HepG2 (cell line): ENCODE measurements at regions not wholly inside any gene's neighbourhood (a gene's known extent, or its start where the extent isn't known, plus 50 kb on each side); places are given as distances from the start of the nearest gene placed in this dataset.

ENCODE experiments used
- ATAC-seq: fragments of 200-7000 bp; cut with Tn5 transposase; 3 replicates; pipeline ENCODE4 v1.9.1; 2020; ENCODE audit warnings: mild to moderate bottlenecking, moderate library complexity
- BruUV-seq: library from RNA; stranded (reverse); fragments of 400-500 nt; replicated peaks from 2 replicates; lab custom pipeline; 2021; lab: Mats Ljungman, UMichigan
- CTCF ChIA-PET: fragments of 300-600 bp; formaldehyde crosslinking; extraction: SDS; loops from one replicate; lab custom pipeline; 2021; ENCODE audit warnings: low total read pairs, inconsistent platforms, low intra/inter-chr PET ratio; lab: Yijun Ruan, JAX
- POLR2A ChIA-PET: fragments of 350-600 bp; sonication (Branson Sonifier 250); formaldehyde crosslinking; loops from one replicate; lab custom pipeline; 2020; ENCODE audit warnings: antibody characterized with exemption, inconsistent platforms; lab: Yijun Ruan, JAX
- DNase-seq: peaks from one replicate; pipeline ENCODE4 v3.0.0-alpha.2; 2015; ENCODE audit warnings: low spot score
- FAIRE-seq: peaks from 3 replicates; lab custom pipeline; 2011; peaks lifted over from hg19 to GRCh38; lab: Jason Lieb, UNC
- H2AFZ ChIP-seq: one replicate; pipeline ENCODE4 v1.6.1; 2011; ENCODE audit warnings: low read length, inconsistent platforms
- H3K27ac ChIP-seq: fragments of 300-600 bp; 3 replicates; pipeline ENCODE4 v1.8.0; 2011; ENCODE audit warnings: mixed run types, mild to moderate bottlenecking, mixed read lengths, low read length, inconsistent platforms; ENCODE audit not compliant: insufficient read depth; ENCODE audit errors: extremely low read length
- H3K27me3 ChIP-seq, 2 experiments: fragments of 200-600 bp in 1 of 2; 2 replicates in 1 of 2; 3 replicates in 1 of 2; pipeline versions ENCODE4 v1.6.0 to v1.8.0; 2011; ENCODE audit warnings: low read length in 2 of 2, mild to moderate bottlenecking in 2 of 2, moderate library complexity in 2 of 2, inconsistent platforms in 1 of 2; ENCODE audit not compliant: insufficient read depth in 2 of 2, control insufficient read depth in 1 of 2
- H3K36me3 ChIP-seq, 2 experiments: fragments of 200-600 bp in 1 of 2; replicated peaks in 1 of 2; 2 replicates in 1 of 2; 3 replicates in 1 of 2; pipeline versions ENCODE4 v1.5.1 to v1.8.0; 2011; ENCODE audit warnings: low read length in 2 of 2, inconsistent platforms in 1 of 2; ENCODE audit not compliant: insufficient read depth in 2 of 2, control insufficient read depth in 1 of 2
- H3K4me1 ChIP-seq: 2 replicates; pipeline ENCODE4 v1.5.1; 2012; ENCODE audit warnings: low read length, inconsistent platforms; ENCODE audit not compliant: insufficient read depth
- H3K4me2 ChIP-seq: 2 replicates; pipeline ENCODE4 v1.6.0; 2011; ENCODE audit warnings: low read depth, low read length, inconsistent platforms
- H3K4me3 ChIP-seq, 3 experiments: fragments of 200-600 bp in 1 of 3; sonication (generic), shearing (Covaris generic) in 1 of 3; replicated peaks in 1 of 3; 2 replicates each; pipeline ENCODE4 v1.5.1; 2011 to 2016; ENCODE audit warnings: low read length in 3 of 3, inconsistent platforms in 2 of 3, low read depth in 2 of 3, mild to moderate bottlenecking in 2 of 3, control low read depth in 1 of 3, mixed read lengths in 1 of 3; ENCODE audit not compliant: insufficient read depth in 1 of 3
- H3K79me2 ChIP-seq: one replicate; pipeline ENCODE4 v1.6.1; 2011; ENCODE audit warnings: low read length, inconsistent platforms; ENCODE audit not compliant: insufficient read depth
- H3K9ac ChIP-seq: 2 replicates; pipeline ENCODE4 v1.6.0; 2011; ENCODE audit warnings: mild to moderate bottlenecking, low read depth, low read length, inconsistent platforms; ENCODE audit not compliant: insufficient read depth
- H3K9me3 ChIP-seq: 2 replicates; pipeline ENCODE4 v1.5.1; 2012; ENCODE audit warnings: mild to moderate bottlenecking, low read length
- H4K20me1 ChIP-seq: 2 replicates; pipeline ENCODE4 v1.6.0; 2011; ENCODE audit warnings: inconsistent platforms, mild to moderate bottlenecking, low read length, moderate library complexity; ENCODE audit not compliant: insufficient read depth
- AGO1 ChIP-seq: fragments of 200-400 bp; formaldehyde crosslinking; IDR thresholded peaks from 2 replicates; pipeline ENCODE4 v1.6.1; 2017; ENCODE audit warnings: mild to moderate bottlenecking, low read depth, low read length, moderate library complexity; ENCODE audit not compliant: poor library complexity, severe bottlenecking
- FLYWCH1 ChIP-seq: sonication (generic); formaldehyde crosslinking; IDR thresholded peaks from 2 replicates; pipeline ENCODE4 v1.8.1; 2023; ENCODE audit warnings: mild to moderate bottlenecking, missing genetic modification reagents
- GLI4 ChIP-seq: sonication (generic); formaldehyde crosslinking; IDR thresholded peaks from 2 replicates; pipeline ENCODE4 v1.5.1; 2020; ENCODE audit warnings: missing genetic modification reagents, mild to moderate bottlenecking, moderate library complexity, borderline replicate concordance
- GTF2F1 ChIP-seq: fragments of 150-350 bp; IDR thresholded peaks from 2 replicates; pipeline ENCODE4 v1.6.1; 2014; ENCODE audit warnings: low read length
- RARA ChIP-seq: IDR thresholded peaks from 2 replicates; pipeline ENCODE4 v1.6.1; 2016; ENCODE audit warnings: missing genetic modification reagents, missing compliant biosample characterization
- SMARCE1 ChIP-seq: fragments of 450-650 bp; IDR thresholded peaks from 2 replicates; pipeline ENCODE4 v1.6.1; 2017; ENCODE audit warnings: borderline replicate concordance
- SOX6 ChIP-seq, 2 experiments: fragments of 450-650 bp in 1 of 2; sonication (generic) in 1 of 2; formaldehyde crosslinking in 1 of 2; IDR thresholded peaks; 2 replicates each; pipeline versions ENCODE4 v1.4.0 to v1.6.1; 2017 to 2020; ENCODE audit warnings: antibody characterized with exemption in 1 of 2, mild to moderate bottlenecking in 1 of 2, missing genetic modification reagents in 1 of 2
- ZBED4 ChIP-seq: sonication (generic); formaldehyde crosslinking; IDR thresholded peaks from 2 replicates; pipeline ENCODE4 v1.4.0; 2020; ENCODE audit warnings: missing genetic modification reagents, borderline replicate concordance
- ZNF138 ChIP-seq: sonication (generic); formaldehyde crosslinking; IDR thresholded peaks from 2 replicates; pipeline ENCODE4 v1.5.0; 2020; ENCODE audit warnings: mild to moderate bottlenecking, low read depth, missing genetic modification reagents
- WGBS: methylation state at CpG from one replicate; pipeline ENCODE4 v1.1.6; 2017; ENCODE audit warnings: low lambda C conversion rate; 5-methylcytosine and 5-hydroxymethylcytosine counted together
- in situ Hi-C: cut with HindIII; loops from 2 replicates; pipeline ENCODE4 v1.10.0; 2017; ENCODE audit warnings: low pct_unique_long_range_greater_than_20kb; ENCODE audit not compliant: extremely low pct_ligation_motif_present
- intact Hi-C: fragments of 100-400 bp; cut with micrococcal nuclease; formaldehyde crosslinking; loops from one replicate; pipeline ENCODE4 v1.10.0; 2022; ENCODE audit not compliant: unreplicated experiment
- TF ChIP-seq, protein P1 (sequence below): sonication (generic); formaldehyde crosslinking; IDR thresholded peaks from 2 replicates; pipeline ENCODE4 v1.4.0; 2020; ENCODE audit warnings: mild to moderate bottlenecking, low read depth, missing genetic modification reagents
- TF ChIP-seq, protein P2 (sequence below): sonication (generic); formaldehyde crosslinking; IDR thresholded peaks from 2 replicates; pipeline ENCODE4 v1.5.0; 2020; ENCODE audit warnings: mild to moderate bottlenecking, missing genetic modification reagents

DNA sequence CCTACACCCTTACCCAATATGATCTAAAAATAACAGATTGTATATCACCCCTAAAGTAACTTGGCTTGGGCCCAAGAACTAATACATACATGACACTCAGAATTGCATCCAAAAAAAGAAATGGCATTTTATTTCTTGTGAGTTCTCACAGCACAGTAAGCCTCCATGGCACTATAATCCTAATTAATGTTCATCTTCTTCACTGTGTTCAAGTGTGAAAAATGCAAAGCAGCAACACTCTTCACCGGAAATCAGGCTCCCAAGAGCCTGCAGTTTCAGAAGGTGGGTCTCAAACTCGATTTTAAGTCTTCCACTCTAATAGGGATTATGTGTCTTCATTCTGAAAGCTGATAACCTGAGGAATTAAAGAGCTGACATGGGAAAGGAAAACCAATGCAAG lies 142.8 kb upstream of the TSC22D2 start:
- no peaks in the 10 kb centered on the region for H3K27me3 ChIP-seq

DNA sequence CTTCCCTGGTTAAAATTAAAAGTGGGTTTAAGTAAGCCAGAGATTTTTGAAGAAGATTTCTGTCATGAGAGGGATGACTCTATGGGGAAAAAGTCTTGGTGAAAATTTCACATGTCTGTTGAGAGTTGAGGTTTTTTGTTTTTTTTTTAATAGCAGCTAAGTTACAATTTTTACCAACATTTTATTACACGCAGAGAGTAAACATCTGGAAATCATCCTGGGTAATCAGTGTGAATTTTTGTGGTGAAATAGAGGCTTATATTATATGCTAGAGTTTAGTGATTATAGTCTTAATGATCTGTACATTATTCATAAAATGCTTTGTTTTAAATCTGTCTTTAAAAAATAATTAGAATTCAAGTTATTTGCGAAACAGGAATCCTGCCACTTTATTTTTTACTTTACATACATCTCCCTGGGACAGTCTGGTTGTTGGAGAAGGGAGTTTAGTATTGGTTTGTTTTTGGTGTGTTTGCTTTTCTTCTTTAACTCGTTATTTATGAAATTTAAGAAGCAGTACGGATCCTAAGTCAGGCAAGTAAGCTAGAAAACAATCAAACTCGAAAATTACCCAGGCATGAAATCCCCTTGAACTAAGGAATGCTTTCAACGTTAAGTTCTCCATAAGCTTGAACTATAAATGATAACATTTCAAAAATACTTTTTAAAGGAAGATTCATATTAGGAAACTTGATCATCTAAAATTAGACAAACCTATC lies 143.4 kb upstream of the TSC22D2 start:
- no peaks in the 10 kb centered on the region for H4K20me1 ChIP-seq
- H2AFZ ChIP-seq = no peak overlapping the region
- peaks cover 17% of the 10 kb centered on the region for H3K4me1 ChIP-seq
- no peaks in the 10 kb centered on the region for H3K9me3 ChIP-seq
- DNase-seq (no peak), FAIRE-seq (no peak), ATAC-seq (no peak)
- intact Hi-C loops = no loop called here
- H3K27me3 ChIP-seq = no peaks in the 10 kb centered on the region
- 23% methylated on average over 6 of the region's 6 CpGs for WGBS
- POLR2A ChIA-PET = no interaction called here
- CTCF ChIA-PET = no interaction called here
- H3K27ac ChIP-seq = no peak overlapping the region
- no peak overlapping the region for H3K4me2 ChIP-seq
- BruUV-seq = no TSS peak
- H3K79me2 ChIP-seq = no peaks in the 10 kb centered on the region
- no peak overlapping the region for H3K4me3 ChIP-seq
- no peak overlapping the region for H3K9ac ChIP-seq
- H3K36me3 ChIP-seq = no peaks in the 10 kb centered on the region
- in situ Hi-C loops = no loop called here
- TF ChIP-seq FLYWCH1 (CRISPR knock-in tag) = no peak
- TF ChIP-seq GTF2F1 = no peak
- TF ChIP-seq, protein P1, sequence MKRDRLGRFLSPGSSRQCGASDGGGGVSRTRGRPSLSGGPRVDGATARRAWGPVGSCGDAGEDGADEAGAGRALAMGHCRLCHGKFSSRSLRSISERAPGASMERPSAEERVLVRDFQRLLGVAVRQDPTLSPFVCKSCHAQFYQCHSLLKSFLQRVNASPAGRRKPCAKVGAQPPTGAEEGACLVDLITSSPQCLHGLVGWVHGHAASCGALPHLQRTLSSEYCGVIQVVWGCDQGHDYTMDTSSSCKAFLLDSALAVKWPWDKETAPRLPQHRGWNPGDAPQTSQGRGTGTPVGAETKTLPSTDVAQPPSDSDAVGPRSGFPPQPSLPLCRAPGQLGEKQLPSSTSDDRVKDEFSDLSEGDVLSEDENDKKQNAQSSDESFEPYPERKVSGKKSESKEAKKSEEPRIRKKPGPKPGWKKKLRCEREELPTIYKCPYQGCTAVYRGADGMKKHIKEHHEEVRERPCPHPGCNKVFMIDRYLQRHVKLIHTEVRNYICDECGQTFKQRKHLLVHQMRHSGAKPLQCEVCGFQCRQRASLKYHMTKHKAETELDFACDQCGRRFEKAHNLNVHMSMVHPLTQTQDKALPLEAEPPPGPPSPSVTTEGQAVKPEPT (CRISPR knock-in tag) = no peak
- TF ChIP-seq GLI4 (CRISPR knock-in tag) = no peak
- no peak for TF ChIP-seq ZBED4 (CRISPR knock-in tag)

More for the DNA sequence above, 142.8 kb upstream of the TSC22D2 start:
- Histone ChIP-seq H3K9ac (no peak overlapping the region), H3K36me3 (no peaks in the 10 kb centered on the region), H4K20me1 (no peaks in the 10 kb centered on the region), H2AFZ (no peak overlapping the region), H3K4me1 (peaks cover 17% of the 10 kb centered on the region), H3K4me3 (no peak overlapping the region), H3K27ac (no peak overlapping the region), H3K4me2 (no peak overlapping the region), H3K9me3 (no peaks in the 10 kb centered on the region), H3K79me2 (no peaks in the 10 kb centered on the region)
- no peak for ATAC-seq
- no peak for FAIRE-seq
- intact Hi-C loops = no loop called here
- no peak for DNase-seq
- CTCF ChIA-PET = no interaction called here
- TF ChIP-seq ZNF138 (CRISPR knock-in tag) (no peak), SOX6 (IDR thresholded peaks at IDR 0.05) (no peak), SOX6 (CRISPR knock-in tag; IDR thresholded peaks at IDR 0.05) (no peak), RARA (CRISPR knock-in tag) (no peak), AGO1 (no peak), SMARCE1 (no peak)
- TF ChIP-seq, protein P2, sequence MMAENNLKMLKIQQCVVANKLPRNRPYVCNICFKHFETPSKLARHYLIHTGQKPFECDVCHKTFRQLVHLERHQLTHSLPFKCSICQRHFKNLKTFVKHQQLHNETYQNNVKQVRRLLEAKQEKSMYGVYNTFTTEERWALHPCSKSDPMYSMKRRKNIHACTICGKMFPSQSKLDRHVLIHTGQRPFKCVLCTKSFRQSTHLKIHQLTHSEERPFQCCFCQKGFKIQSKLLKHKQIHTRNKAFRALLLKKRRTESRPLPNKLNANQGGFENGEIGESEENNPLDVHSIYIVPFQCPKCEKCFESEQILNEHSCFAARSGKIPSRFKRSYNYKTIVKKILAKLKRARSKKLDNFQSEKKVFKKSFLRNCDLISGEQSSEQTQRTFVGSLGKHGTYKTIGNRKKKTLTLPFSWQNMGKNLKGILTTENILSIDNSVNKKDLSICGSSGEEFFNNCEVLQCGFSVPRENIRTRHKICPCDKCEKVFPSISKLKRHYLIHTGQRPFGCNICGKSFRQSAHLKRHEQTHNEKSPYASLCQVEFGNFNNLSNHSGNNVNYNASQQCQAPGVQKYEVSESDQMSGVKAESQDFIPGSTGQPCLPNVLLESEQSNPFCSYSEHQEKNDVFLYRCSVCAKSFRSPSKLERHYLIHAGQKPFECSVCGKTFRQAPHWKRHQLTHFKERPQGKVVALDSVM (CRISPR knock-in tag) = no peak
- 0% methylated on average over 2 of the region's 2 CpGs for WGBS
- POLR2A ChIA-PET = no interaction called here
- no TSS peak for BruUV-seq
- in situ Hi-C loops = no loop called here
